ENCODE measurements at regions not wholly inside any gene's neighbourhood (a gene's known extent, or its start where the extent isn't known, plus 50 kb on each side); places are given as distances from the start of the nearest gene placed in this dataset.

DNA sequence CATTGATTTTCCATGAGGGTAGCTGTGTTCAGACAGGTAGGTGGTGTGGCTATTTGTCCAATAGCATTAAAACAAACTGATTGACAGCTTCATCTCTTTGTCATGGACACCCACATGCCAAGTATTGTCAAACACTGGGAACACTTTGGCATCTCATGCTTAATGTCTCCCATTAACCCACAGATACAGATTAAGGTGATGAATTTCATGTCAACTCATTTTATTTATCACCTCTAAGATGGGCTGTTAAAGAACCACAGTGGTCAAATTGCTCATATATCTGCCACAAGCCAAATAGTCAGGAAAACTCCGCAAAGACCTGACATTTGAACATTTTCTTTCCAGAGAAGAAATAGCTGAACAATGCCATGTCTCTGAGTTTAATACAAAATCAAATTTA is 139.1 kb upstream of the SPTLC3 start:
- ATAC-seq (no peak), DNase-seq (no peak)
- no peaks in the 10 kb centered on the region for H3K36me3 ChIP-seq
- no peaks in the 10 kb centered on the region for H3K4me1 ChIP-seq
- in situ Hi-C loops (cut with MboI; ENCODE audit: low sequenced_read_pairs in 4 of 4) (no loop called here), intact Hi-C loops (cut with DNase I; ENCODE audit: low total_unique reads) (no loop called here)
- H3K4me3 ChIP-seq, result no peak overlapping the region
- no peaks in the 10 kb centered on the region for H3K9me3 ChIP-seq
- no peaks in the 10 kb centered on the region for H3K27me3 ChIP-seq
- TF ChIP-seq, protein P1, sequence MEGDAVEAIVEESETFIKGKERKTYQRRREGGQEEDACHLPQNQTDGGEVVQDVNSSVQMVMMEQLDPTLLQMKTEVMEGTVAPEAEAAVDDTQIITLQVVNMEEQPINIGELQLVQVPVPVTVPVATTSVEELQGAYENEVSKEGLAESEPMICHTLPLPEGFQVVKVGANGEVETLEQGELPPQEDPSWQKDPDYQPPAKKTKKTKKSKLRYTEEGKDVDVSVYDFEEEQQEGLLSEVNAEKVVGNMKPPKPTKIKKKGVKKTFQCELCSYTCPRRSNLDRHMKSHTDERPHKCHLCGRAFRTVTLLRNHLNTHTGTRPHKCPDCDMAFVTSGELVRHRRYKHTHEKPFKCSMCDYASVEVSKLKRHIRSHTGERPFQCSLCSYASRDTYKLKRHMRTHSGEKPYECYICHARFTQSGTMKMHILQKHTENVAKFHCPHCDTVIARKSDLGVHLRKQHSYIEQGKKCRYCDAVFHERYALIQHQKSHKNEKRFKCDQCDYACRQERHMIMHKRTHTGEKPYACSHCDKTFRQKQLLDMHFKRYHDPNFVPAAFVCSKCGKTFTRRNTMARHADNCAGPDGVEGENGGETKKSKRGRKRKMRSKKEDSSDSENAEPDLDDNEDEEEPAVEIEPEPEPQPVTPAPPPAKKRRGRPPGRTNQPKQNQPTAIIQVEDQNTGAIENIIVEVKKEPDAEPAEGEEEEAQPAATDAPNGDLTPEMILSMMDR (IDR thresholded peaks at IDR 0.05 in 4 of 5, conservative IDR thresholded peaks at IDR 0.05 in 1 of 5), result no peak
- TF ChIP-seq POLR2A (IDR thresholded peaks at IDR 0.05), result no peak
- no peak overlapping the region for H3K27ac ChIP-seq

GRCh38 chr20:12870588-12870987 is 138.2 kb upstream of the SPTLC3 start:
- H3K36me3 ChIP-seq, result no peaks in the 10 kb centered on the region
- in situ Hi-C loops (cut with MboI; ENCODE audit: low sequenced_read_pairs in 4 of 4) (no loop called here), intact Hi-C loops (cut with DNase I; ENCODE audit: low total_unique reads) (no loop called here)
- no peak overlapping the region for H3K27ac ChIP-seq
- no peak for ATAC-seq
- TF ChIP-seq, protein P1 (IDR thresholded peaks at IDR 0.05 in 4 of 5, conservative IDR thresholded peaks at IDR 0.05 in 1 of 5), result no peak
- TF ChIP-seq POLR2A (IDR thresholded peaks at IDR 0.05), result no peak
- H3K27me3 ChIP-seq, result no peaks in the 10 kb centered on the region
- H3K9me3 ChIP-seq, result no peaks in the 10 kb centered on the region
- H3K4me1 ChIP-seq, result no peaks in the 10 kb centered on the region
- no peak for DNase-seq
- no peak overlapping the region for H3K4me3 ChIP-seq

DNA sequence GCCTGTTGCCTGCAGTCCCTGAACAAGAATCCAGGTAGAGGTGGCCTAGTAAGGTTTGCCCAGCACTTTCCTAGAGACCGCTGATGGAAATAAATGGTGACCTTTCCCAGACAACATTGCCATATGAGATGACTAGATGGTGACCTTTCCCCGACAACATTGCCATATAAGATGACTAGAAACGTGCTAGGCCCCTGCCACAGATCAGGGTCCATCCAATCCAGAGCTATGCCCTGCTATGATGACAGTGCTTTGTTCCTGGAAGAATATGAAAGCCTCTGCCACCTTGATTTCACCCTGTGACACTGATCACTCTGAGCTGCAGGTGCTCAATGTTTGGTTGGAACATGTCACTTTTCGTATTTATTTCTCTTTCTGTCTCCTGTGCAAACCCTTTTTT is 133.8 kb upstream of the SPTLC3 start:
- Histone ChIP-seq H3K36me3 (no peaks in the 10 kb centered on the region), H3K27ac (no peak overlapping the region), H3K4me3 (no peak overlapping the region), H3K4me1 (no peaks in the 10 kb centered on the region), H3K9me3 (no peaks in the 10 kb centered on the region), H3K27me3 (no peaks in the 10 kb centered on the region)
- no peak for TF ChIP-seq POLR2A (IDR thresholded peaks at IDR 0.05)
- TF ChIP-seq, protein P1 (IDR thresholded peaks at IDR 0.05 in 4 of 5, conservative IDR thresholded peaks at IDR 0.05 in 1 of 5), result no peak
- ATAC-seq, result no peak
- DNase-seq, result no peak
- intact Hi-C loops (cut with DNase I; ENCODE audit: low total_unique reads), result no loop called here
- in situ Hi-C loops (cut with MboI; ENCODE audit: low sequenced_read_pairs in 4 of 4), result no loop called here

- intact Hi-C loops (cut with DNase I; ENCODE audit: low total_unique reads), result no loop called here
- ATAC-seq (peak; percentile 21 to 50), DNase-seq (peak in 1 of 2 donors; percentile 36)
- Histone ChIP-seq H3K36me3 (no peaks in the 10 kb centered on the region), H3K4me1 (no peaks in the 10 kb centered on the region), H3K9me3 (no peaks in the 10 kb centered on the region), H3K27ac (no peak overlapping the region), H3K27me3 (no peaks in the 10 kb centered on the region), H3K4me3 (no peak overlapping the region)
- in situ Hi-C loops (cut with MboI; ENCODE audit: low sequenced_read_pairs in 4 of 4), result no loop called here
- TF ChIP-seq POLR2A (IDR thresholded peaks at IDR 0.05), result no peak
- TF ChIP-seq, protein P1 (IDR thresholded peaks at IDR 0.05 in 4 of 5, conservative IDR thresholded peaks at IDR 0.05 in 1 of 5), result no peak
These were observed 133.3 kb upstream of the SPTLC3 start for GRCh38 chr20:12875510-12875909.

- TF ChIP-seq POLR2A (IDR thresholded peaks at IDR 0.05), result no peak
- TF ChIP-seq, protein P1 (IDR thresholded peaks at IDR 0.05 in 4 of 5, conservative IDR thresholded peaks at IDR 0.05 in 1 of 5), result no peak
- Histone ChIP-seq H3K27ac (no peak overlapping the region), H3K9me3 (no peaks in the 10 kb centered on the region), H3K36me3 (no peaks in the 10 kb centered on the region), H3K4me1 (no peaks in the 10 kb centered on the region), H3K27me3 (no peaks in the 10 kb centered on the region), H3K4me3 (no peak overlapping the region)
- intact Hi-C loops (cut with DNase I; ENCODE audit: low total_unique reads), result no loop called here
- DNase-seq (no peak), ATAC-seq (no peak)
- in situ Hi-C loops (cut with MboI; ENCODE audit: low sequenced_read_pairs in 4 of 4), result no loop called here
These were observed 125.8 kb upstream of the SPTLC3 start for GRCh38 chr20:12882832-12883506.
